ENCODE measurements at regions not wholly inside any gene's neighbourhood (a gene's known extent, or its start where the extent isn't known, plus 50 kb on each side); places are given as distances from the start of the nearest gene placed in this dataset.

DNA sequence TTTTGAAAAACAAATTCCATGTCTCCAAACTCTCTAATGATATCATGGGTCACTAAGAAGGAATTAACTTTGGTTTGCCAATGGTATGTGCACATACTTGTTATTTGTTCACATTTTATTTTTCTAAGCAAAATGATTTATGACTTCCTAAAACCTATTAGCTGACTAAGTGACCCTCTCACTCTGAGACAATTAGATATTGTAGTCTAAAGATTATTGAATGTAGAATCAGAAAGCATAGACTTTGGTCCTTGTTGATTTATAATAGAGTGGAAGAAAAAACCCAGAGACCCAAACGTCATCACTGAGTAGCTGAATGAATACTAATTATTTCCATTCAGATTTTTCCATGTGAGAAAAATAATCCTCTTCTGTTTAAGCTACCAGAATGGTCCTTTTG is 243.5 kb upstream of the ANO3 start:
- TF ChIP-seq, protein P1, sequence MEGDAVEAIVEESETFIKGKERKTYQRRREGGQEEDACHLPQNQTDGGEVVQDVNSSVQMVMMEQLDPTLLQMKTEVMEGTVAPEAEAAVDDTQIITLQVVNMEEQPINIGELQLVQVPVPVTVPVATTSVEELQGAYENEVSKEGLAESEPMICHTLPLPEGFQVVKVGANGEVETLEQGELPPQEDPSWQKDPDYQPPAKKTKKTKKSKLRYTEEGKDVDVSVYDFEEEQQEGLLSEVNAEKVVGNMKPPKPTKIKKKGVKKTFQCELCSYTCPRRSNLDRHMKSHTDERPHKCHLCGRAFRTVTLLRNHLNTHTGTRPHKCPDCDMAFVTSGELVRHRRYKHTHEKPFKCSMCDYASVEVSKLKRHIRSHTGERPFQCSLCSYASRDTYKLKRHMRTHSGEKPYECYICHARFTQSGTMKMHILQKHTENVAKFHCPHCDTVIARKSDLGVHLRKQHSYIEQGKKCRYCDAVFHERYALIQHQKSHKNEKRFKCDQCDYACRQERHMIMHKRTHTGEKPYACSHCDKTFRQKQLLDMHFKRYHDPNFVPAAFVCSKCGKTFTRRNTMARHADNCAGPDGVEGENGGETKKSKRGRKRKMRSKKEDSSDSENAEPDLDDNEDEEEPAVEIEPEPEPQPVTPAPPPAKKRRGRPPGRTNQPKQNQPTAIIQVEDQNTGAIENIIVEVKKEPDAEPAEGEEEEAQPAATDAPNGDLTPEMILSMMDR (conservative IDR thresholded peaks at IDR 0.05; ENCODE audit: low read depth in 2 of 2), result no peak
- TF ChIP-seq POLR2AphosphoS5 (IDR thresholded peaks at IDR 0.05; ENCODE audit: low read depth) (no peak), EZH2 (IDR thresholded peaks at IDR 0.05; ENCODE audit: low read depth, unreplicated experiment) (no peak), JUNB (IDR thresholded peaks at IDR 0.05; ENCODE audit: unreplicated experiment) (no peak)

Data from GM23338 (cell line).